ENCODE measurements at regions not wholly inside any gene's neighbourhood (a gene's known extent, or its start where the extent isn't known, plus 50 kb on each side); places are given as distances from the start of the nearest gene placed in this dataset.

GRCh38 chr7:108846471-108846870, 276.8 kb downstream of the DNAJB9 start (continued):
- TF ChIP-seq REST (IDR thresholded peaks at IDR 0.05; ENCODE audit: low read depth, low read length): no peak

GRCh38 chr7:108848486-108848885, 278.8 kb downstream of the DNAJB9 start:
- no peak overlapping the region for H3K4me3 ChIP-seq
- ChIA-PET POLR2A (no interaction called here), RAD21 (ENCODE audit: unreplicated experiment) (no interaction called here), CTCF (no interaction called here), SMC1A (ENCODE audit: uncharacterized antibody, unreplicated experiment) (no interaction called here)
- FAIRE-seq: no peak
- H4K20me1 ChIP-seq (ENCODE audit: control insufficient read depth, insufficient read depth): no peaks in the 10 kb centered on the region
- no peaks in the 10 kb centered on the region for H3K9me3 ChIP-seq (replicated peaks; ENCODE audit: control insufficient read depth, insufficient read depth, low read length)
- no peak for DNase-seq (ENCODE audit: low read depth, low spot score)
- no peak overlapping the region for H2AFZ ChIP-seq (ENCODE audit: control insufficient read depth, low read depth, low read length)
- H3K27ac ChIP-seq (ENCODE audit: control insufficient read depth, insufficient read depth): no peak overlapping the region
- no peaks in the 10 kb centered on the region for H3K79me2 ChIP-seq (ENCODE audit: control insufficient read depth, insufficient read depth, low read length)
- no peaks in the 10 kb centered on the region for H3K27me3 ChIP-seq (replicated peaks in 1 of 2; ENCODE audit: control insufficient read depth in 2 of 2, insufficient read depth in 2 of 2, low read length in 1 of 2)
- intact Hi-C loops (cut with micrococcal nuclease; ENCODE audit: unreplicated experiment) (no loop called here), in situ Hi-C loops (cut with MboI) (no loop called here)
- BruUV-seq (replicated peaks): no TSS peak
- no peak overlapping the region for H3K9ac ChIP-seq (ENCODE audit: control insufficient read depth, insufficient read depth, low read length)
- ATAC-seq: no peak
- H3K36me3 ChIP-seq (ENCODE audit: control insufficient read depth in 2 of 2, insufficient read depth in 2 of 2, low read length in 1 of 2): no peaks in the 10 kb centered on the region
- H3K4me2 ChIP-seq (ENCODE audit: control insufficient read depth, insufficient read depth): no peak overlapping the region
- 49% methylated on average over 4 of the region's 5 CpGs for WGBS (ENCODE audit: insufficient coverage, insufficient replicate concordance, low lambda C conversion rate, missing lambda C conversion rate)
- no peaks in the 10 kb centered on the region for H3K4me1 ChIP-seq (ENCODE audit: control insufficient read depth, insufficient read depth, low read length)
- TF ChIP-seq ZBED1 (IDR thresholded peaks at IDR 0.05; ENCODE audit: borderline replicate concordance) (no peak), ZBTB4 (CRISPR knock-in tag; IDR thresholded peaks at IDR 0.05) (no peak), CEBPB (IDR thresholded peaks at IDR 0.05; ENCODE audit: borderline replicate concordance in 1 of 2, low read depth in 2 of 2, low read length in 2 of 2) (no peak), NR2C2 (IDR thresholded peaks at IDR 0.05; ENCODE audit: borderline replicate concordance, control insufficient read depth, insufficient read length, low read depth) (no peak), PAX8 (IDR thresholded peaks at IDR 0.05) (no peak), BCLAF1 (IDR thresholded peaks at IDR 0.05) (no peak), LARP7 (IDR thresholded peaks at IDR 0.05) (no peak), CHD4 (IDR thresholded peaks at IDR 0.05) (no peak), RB1 (IDR thresholded peaks at IDR 0.05; ENCODE audit: borderline replicate concordance) (no peak), NR2F1 (conservative IDR thresholded peaks at IDR 0.05) (no peak), PML (IDR thresholded peaks at IDR 0.05; ENCODE audit: low read length) (no peak), HCFC1 (IDR thresholded peaks at IDR 0.05; ENCODE audit: low read length) (no peak), KDM1A (IDR thresholded peaks at IDR 0.05; ENCODE audit: borderline replicate concordance) (no peak), IRF4 (IDR thresholded peaks at IDR 0.05; ENCODE audit: low read depth, low read length) (no peak), SPI1 (IDR thresholded peaks at IDR 0.05; ENCODE audit: borderline replicate concordance, insufficient read depth, low read depth, low read length) (no peak)
